HCT116 (cell line): ENCODE measurements at regions not wholly inside any gene's neighbourhood (a gene's known extent, or its start where the extent isn't known, plus 50 kb on each side); places are given as distances from the start of the nearest gene placed in this dataset.
"Not testable (repeated sequence)": the region's sequence is repeated elsewhere in the genome, so short reads cannot be mapped to it uniquely, and the experiment has no call there.

Source experiments
- CTCF ChIP-seq, 3 experiments: fragments of 200-600 bp in 1 of 3; sonication (generic) in 1 of 3; IDR thresholded peaks in 2 of 3; conservative IDR thresholded peaks in 1 of 3; 2 replicates each; pipeline ENCODE4 v1.5.1; 2012 to 2017; ENCODE audit warnings: low read depth in 2 of 3, low read length in 2 of 3, antibody characterized with exemption in 1 of 3, borderline replicate concordance in 1 of 3, control low read depth in 1 of 3, mild to moderate bottlenecking in 1 of 3, mixed read lengths in 1 of 3, mixed run types in 1 of 3, moderate library complexity in 1 of 3; ENCODE audit not compliant: insufficient read depth in 1 of 3
- EZH2 ChIP-seq: fragments of 200-600 bp; sonication (generic); IDR thresholded peaks from 2 replicates; pipeline ENCODE4 v1.6.1; 2017; ENCODE audit warnings: antibody characterized with exemption, mixed run types
- EZH2phosphoT487 ChIP-seq: fragments of 200-600 bp; IDR thresholded peaks from 2 replicates; pipeline ENCODE4 v1.6.1; 2018; ENCODE audit warnings: antibody characterized with exemption, borderline replicate concordance
- MAX ChIP-seq: IDR thresholded peaks from 2 replicates; pipeline ENCODE4 v1.6.1; 2012
- POLR2A ChIP-seq: IDR thresholded peaks from 2 replicates; pipeline ENCODE4 v1.7.0; 2011; ENCODE audit warnings: borderline replicate concordance; ENCODE audit not compliant: insufficient read depth, insufficient read length; ENCODE audit errors: extremely low read depth
- POLR2AphosphoS5 ChIP-seq: IDR thresholded peaks from 2 replicates; pipeline ENCODE4 v1.6.1; 2011; ENCODE audit warnings: mild to moderate bottlenecking, low read depth, low read length, moderate library complexity
- RAD21 ChIP-seq: IDR thresholded peaks from 2 replicates; pipeline ENCODE4 v1.6.1; 2012; ENCODE audit warnings: low read depth, mild to moderate bottlenecking
- REST ChIP-seq: IDR thresholded peaks from 2 replicates; pipeline ENCODE4 v1.6.1; 2012; ENCODE audit warnings: low read depth
- SIN3A ChIP-seq: IDR thresholded peaks from 2 replicates; pipeline ENCODE4 v1.6.1; 2012; ENCODE audit warnings: low read depth
- TCF7L2 ChIP-seq: IDR thresholded peaks from 2 replicates; pipeline ENCODE4 v1.7.0; 2011; ENCODE audit warnings: borderline replicate concordance, inconsistent platforms; ENCODE audit not compliant: insufficient read depth, insufficient read length; ENCODE audit errors: extremely low read depth
- YY1 ChIP-seq: IDR thresholded peaks from 2 replicates; pipeline ENCODE4 v1.6.1; 2011; ENCODE audit warnings: low read length, low read depth, moderate library complexity, mild to moderate bottlenecking; ENCODE audit not compliant: insufficient replicate concordance; ENCODE audit errors: extremely low read depth
- ZFX ChIP-seq: fragments of 450-650 bp; IDR thresholded peaks from 2 replicates; pipeline ENCODE4 v1.6.1; 2017
- ZNF274 ChIP-seq: fragments of 200-500 bp; sonication (Bioruptor generic); IDR thresholded peaks from 2 replicates; pipeline ENCODE4 v1.6.1; 2014; ENCODE audit warnings: mild to moderate bottlenecking, low read depth, low read length, inconsistent platforms

GRCh38 chr18:35856721-35857120 is 115.8 kb upstream of the RMP24 start:
- TF ChIP-seq CTCF (IDR thresholded peaks at IDR 0.05 in 2 of 3, conservative IDR thresholded peaks at IDR 0.05 in 1 of 3; ENCODE audit: borderline replicate concordance in 1 of 3, insufficient read depth in 1 of 3, low read depth in 2 of 3, low read length in 2 of 3); SIN3A; EZH2; ZNF274; MAX; POLR2AphosphoS5; TCF7L2; REST; EZH2phosphoT487; POLR2A; ZFX; RAD21; YY1: not testable (repeated sequence)
